Common myeloid progenitor, CD34-positive (primary cell): ENCODE measurements at regions not wholly inside any gene's neighbourhood (a gene's known extent, or its start where the extent isn't known, plus 50 kb on each side); places are given as distances from the start of the nearest gene placed in this dataset.
"Not testable (repeated sequence)": the region's sequence is repeated elsewhere in the genome, so short reads cannot be mapped to it uniquely, and the experiment has no call there.

Experiments
- CTCF ChIA-PET: fragments of 350-600 bp; sonication (Branson Sonifier 250); formaldehyde crosslinking; loops from one replicate; lab custom pipeline; 2021; ENCODE audit warnings: antibody characterized with exemption; lab: Charles Lee
- POLR2A ChIA-PET: fragments of 350-600 bp; sonication (Branson Sonifier 250); formaldehyde crosslinking; loops from one replicate; lab custom pipeline; 2021; ENCODE audit warnings: antibody characterized with exemption; lab: Charles Lee
- DNase-seq, 3 donors: peaks; one replicate each; pipeline versions ENCODE4 v3.0.0 to v3.0.0-alpha.2; 2013
- H3K27ac ChIP-seq, 2 experiments: 1 replicate in 1 of 2; 2 replicates in 1 of 2; pipeline ENCODE4 v1.7.0; 2013; ENCODE audit warnings: inconsistent platforms in 2 of 2, low read length in 2 of 2, mild to moderate bottlenecking in 2 of 2, low read depth in 1 of 2, moderate library complexity in 1 of 2; ENCODE audit not compliant: severe bottlenecking in 2 of 2, insufficient read depth in 1 of 2, poor library complexity in 1 of 2
- H3K27me3 ChIP-seq, 5 experiments: replicated peaks in 2 of 5; 1 replicate in 3 of 5; 2 replicates in 2 of 5; pipeline versions ENCODE4 v1.6.1 to v1.7.0; 2013; ENCODE audit warnings: low read length in 4 of 5, mild to moderate bottlenecking in 2 of 5, moderate library complexity in 2 of 5, inconsistent platforms in 1 of 5; ENCODE audit not compliant: insufficient read depth in 5 of 5, control insufficient read depth in 4 of 5
- H3K36me3 ChIP-seq, 4 experiments: 1 replicate in 2 of 4; 2 replicates in 2 of 4; pipeline versions ENCODE4 v1.6.1 to v1.7.0; 2013; ENCODE audit warnings: low read length in 3 of 4, control low read depth in 1 of 4, mild to moderate bottlenecking in 1 of 4; ENCODE audit not compliant: control insufficient read depth in 4 of 4, insufficient read depth in 4 of 4
- H3K4me1 ChIP-seq, 4 experiments: 1 replicate in 3 of 4; 2 replicates in 1 of 4; pipeline versions ENCODE4 v1.6.1 to v1.7.1; 2013; ENCODE audit warnings: low read length in 3 of 4, mild to moderate bottlenecking in 3 of 4, control low read depth in 1 of 4, inconsistent platforms in 1 of 4, moderate library complexity in 1 of 4; ENCODE audit not compliant: control insufficient read depth in 4 of 4, insufficient read depth in 4 of 4; ENCODE audit errors: control extremely low read depth in 1 of 4
- H3K4me3 ChIP-seq, 7 experiments: 1 replicate in 4 of 7; 2 replicates in 3 of 7; pipeline versions ENCODE4 v1.5.1 to v1.7.0; 2013; ENCODE audit warnings: mild to moderate bottlenecking in 7 of 7, low read length in 6 of 7, moderate library complexity in 6 of 7, inconsistent platforms in 2 of 7, low read depth in 2 of 7, control low read depth in 1 of 7; ENCODE audit not compliant: insufficient read depth in 4 of 7, control insufficient read depth in 1 of 7; ENCODE audit errors: extremely low read depth in 1 of 7
- H3K9me3 ChIP-seq, 5 experiments: 1 replicate in 4 of 5; 2 replicates in 1 of 5; pipeline versions ENCODE4 v1.6.1 to v1.7.1; 2013; ENCODE audit warnings: low read length in 4 of 5, mild to moderate bottlenecking in 2 of 5, inconsistent platforms in 1 of 5, low read depth in 1 of 5, moderate library complexity in 1 of 5; ENCODE audit not compliant: control insufficient read depth in 4 of 5, insufficient read depth in 2 of 5; ENCODE audit errors: control extremely low read depth in 1 of 5
- WGBS: methylation state at CpG from one replicate; pipeline ENCODE4 v1.1.5; 2013; ENCODE audit not compliant: insufficient coverage; 5-methylcytosine and 5-hydroxymethylcytosine counted together

GRCh38 chr3:165669967-165670366 lies 167.3 kb downstream of the BCHE start:
- ChIA-PET CTCF (no interaction called here), POLR2A (no interaction called here)
- no CpG with 5 or more reads among the region's 2 CpGs for WGBS
- no peak for DNase-seq
- no peak overlapping the region for H3K27ac ChIP-seq
- H3K4me3 ChIP-seq, result no peak overlapping the region
- H3K9me3 ChIP-seq, result peaks cover 0 to 3% (median 0%) of the 10 kb centered on the region in 5 experiments
- no peaks in the 10 kb centered on the region for H3K4me1 ChIP-seq
- H3K27me3 ChIP-seq, result no peaks in the 10 kb centered on the region
- H3K36me3 ChIP-seq, result no peaks in the 10 kb centered on the region

DNA sequence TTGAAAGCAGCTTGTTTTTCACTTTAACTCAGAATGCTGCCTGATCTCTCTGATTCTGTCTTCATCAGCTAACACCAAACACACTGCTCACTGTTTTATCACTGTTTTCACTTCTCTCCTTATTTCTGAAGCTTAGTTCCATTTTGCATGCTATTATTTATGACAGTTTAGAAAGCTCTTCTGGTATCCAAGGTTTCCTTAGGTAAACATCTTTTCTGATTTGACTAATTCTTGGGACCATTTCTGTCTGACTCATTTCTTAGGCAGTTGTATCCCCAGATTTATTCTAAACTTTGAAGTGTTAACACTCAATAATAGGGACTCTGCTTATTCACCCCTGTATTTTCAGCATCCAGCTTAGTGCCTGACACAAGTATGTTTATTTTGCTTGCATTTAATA lies 167.7 kb downstream of the BCHE start:
- Histone ChIP-seq H3K4me3 (no peak overlapping the region), H3K4me1 (no peaks in the 10 kb centered on the region), H3K27me3 (no peaks in the 10 kb centered on the region), H3K27ac (no peak overlapping the region), H3K36me3 (no peaks in the 10 kb centered on the region), H3K9me3 (peaks cover 0 to under 1% (median 0%) of the 10 kb centered on the region in 5 experiments)
- CTCF ChIA-PET, result no interaction called here
- no peak for DNase-seq
- POLR2A ChIA-PET, result no interaction called here

DNA sequence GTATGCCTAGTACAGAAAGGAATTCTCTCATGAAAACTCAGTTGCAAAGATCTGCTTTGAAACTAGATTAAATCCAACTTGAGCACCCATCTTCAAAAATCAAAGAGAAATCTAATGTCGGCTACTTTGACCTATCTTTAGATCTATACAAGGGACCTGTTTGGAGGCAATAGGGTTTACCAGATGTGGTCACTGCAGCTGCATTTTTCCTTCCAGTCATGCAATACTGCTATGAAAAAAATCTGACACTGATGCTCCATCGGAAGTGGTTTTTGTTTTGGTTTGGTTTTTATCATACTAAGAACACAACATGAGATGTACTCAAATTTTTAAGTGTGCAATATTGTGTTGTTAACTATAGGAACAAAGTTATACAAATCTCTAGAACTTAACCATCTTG lies 169.5 kb downstream of the BCHE start:
- 100% methylated on average over 1 of the region's 2 CpGs for WGBS
- no peaks in the 10 kb centered on the region for H3K4me1 ChIP-seq
- ChIA-PET CTCF (no interaction called here), POLR2A (no interaction called here)
- H3K27ac ChIP-seq, result no peak overlapping the region
- no peaks in the 10 kb centered on the region for H3K9me3 ChIP-seq
- H3K36me3 ChIP-seq, result no peaks in the 10 kb centered on the region
- H3K27me3 ChIP-seq, result no peaks in the 10 kb centered on the region
- no peak for DNase-seq
- no peak overlapping the region for H3K4me3 ChIP-seq

DNA sequence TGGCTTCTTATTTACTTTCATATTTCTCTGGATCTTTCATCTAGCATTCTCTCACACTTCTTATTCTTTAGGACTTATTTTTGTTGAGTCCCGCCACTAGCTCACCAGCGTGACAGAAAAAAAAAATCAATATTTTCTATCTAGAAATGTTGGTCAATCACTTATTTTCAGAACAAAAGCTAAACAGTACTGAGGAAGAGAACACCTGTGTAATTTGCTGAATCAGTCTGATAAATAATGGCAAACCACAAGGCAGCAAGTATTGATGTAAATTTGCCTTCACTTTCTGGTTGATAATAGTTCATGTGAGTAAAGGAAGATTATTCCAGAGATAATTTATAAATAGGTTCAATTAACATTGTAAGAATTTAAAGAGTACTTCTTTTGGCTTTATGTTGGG lies 179.2 kb downstream of the BCHE start:
- no peaks in the 10 kb centered on the region for H3K27me3 ChIP-seq
- H3K4me1 ChIP-seq, result peaks cover 0 to 5% (median 2%) of the 10 kb centered on the region in 4 experiments
- no CpG with 5 or more reads among the region's 2 CpGs for WGBS
- no peaks in the 10 kb centered on the region for H3K9me3 ChIP-seq
- DNase-seq, result no peak
- no peak overlapping the region for H3K27ac ChIP-seq
- H3K36me3 ChIP-seq, result no peaks in the 10 kb centered on the region
- no peak overlapping the region for H3K4me3 ChIP-seq
- ChIA-PET CTCF (no interaction called here), POLR2A (no interaction called here)

DNA sequence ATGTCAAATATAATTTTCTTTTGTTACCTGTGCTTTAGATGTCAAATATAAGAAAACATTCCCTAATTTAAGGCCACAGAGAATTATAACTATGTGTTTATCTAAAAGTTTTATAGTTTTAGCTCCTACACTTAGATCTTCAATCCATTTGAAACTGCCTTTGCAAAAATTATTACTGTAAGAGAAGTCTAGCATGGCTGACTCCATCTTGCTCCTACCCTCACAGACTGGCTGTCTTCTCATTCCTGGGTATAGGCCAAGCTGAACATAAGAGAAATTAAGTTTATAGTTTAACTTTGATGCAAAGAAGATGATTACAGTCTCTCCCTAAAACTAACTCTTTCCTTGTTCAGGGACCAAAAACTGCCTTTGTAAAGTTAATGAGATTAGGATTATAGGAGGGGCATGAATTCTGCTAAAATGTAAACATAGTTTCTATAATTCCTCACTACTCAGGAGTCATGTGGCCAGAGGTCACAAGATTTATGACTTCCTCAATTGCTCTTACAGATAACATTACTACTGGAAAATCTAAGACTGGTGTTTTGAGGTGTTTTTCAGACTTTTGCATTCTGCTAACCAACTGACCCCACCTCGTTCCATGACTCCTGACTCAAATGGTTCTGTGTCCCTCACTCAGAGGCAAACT lies 184.0 kb downstream of the BCHE start:
- Histone ChIP-seq H3K9me3 (no peaks in the 10 kb centered on the region), H3K27ac (no peak overlapping the region), H3K4me1 (peaks cover 0 to 5% (median 2%) of the 10 kb centered on the region in 4 experiments), H3K27me3 (no peaks in the 10 kb centered on the region), H3K36me3 (no peaks in the 10 kb centered on the region), H3K4me3 (no peak overlapping the region)
- POLR2A ChIA-PET, result no interaction called here
- CTCF ChIA-PET, result no interaction called here
- WGBS, result 43% methylated on average over 1 of the region's 1 CpG
- DNase-seq, result peak in 1 of 3 donors; percentile 45

- H3K4me3 ChIP-seq, H3K9me3 ChIP-seq, H3K4me1 ChIP-seq, DNase-seq, CTCF ChIA-PET, H3K27ac ChIP-seq, POLR2A ChIA-PET, H3K27me3 ChIP-seq, H3K36me3 ChIP-seq: not testable (repeated sequence)
- WGBS, result 97% methylated on average over 24 of the region's 30 CpGs
Observed at GRCh38 chr3:165649282-165649681, 187.9 kb downstream of the BCHE start.

GRCh38 chr3:165645191-165645590 lies 192.0 kb downstream of the BCHE start:
- Histone ChIP-seq H3K4me1 (peaks cover 0 to 5% (median 2%) of the 10 kb centered on the region in 4 experiments), H3K36me3 (no peaks in the 10 kb centered on the region), H3K4me3 (no peak overlapping the region), H3K27ac (no peak overlapping the region), H3K9me3 (no peaks in the 10 kb centered on the region), H3K27me3 (no peaks in the 10 kb centered on the region)
- DNase-seq, result no peak
- CTCF ChIA-PET, result no interaction called here
- POLR2A ChIA-PET, result no interaction called here
- WGBS, result 100% methylated on average over 2 of the region's 2 CpGs
